ENCODE measurements at regions not wholly inside any gene's neighbourhood (a gene's known extent, or its start where the extent isn't known, plus 50 kb on each side); places are given as distances from the start of the nearest gene placed in this dataset.

DNA sequence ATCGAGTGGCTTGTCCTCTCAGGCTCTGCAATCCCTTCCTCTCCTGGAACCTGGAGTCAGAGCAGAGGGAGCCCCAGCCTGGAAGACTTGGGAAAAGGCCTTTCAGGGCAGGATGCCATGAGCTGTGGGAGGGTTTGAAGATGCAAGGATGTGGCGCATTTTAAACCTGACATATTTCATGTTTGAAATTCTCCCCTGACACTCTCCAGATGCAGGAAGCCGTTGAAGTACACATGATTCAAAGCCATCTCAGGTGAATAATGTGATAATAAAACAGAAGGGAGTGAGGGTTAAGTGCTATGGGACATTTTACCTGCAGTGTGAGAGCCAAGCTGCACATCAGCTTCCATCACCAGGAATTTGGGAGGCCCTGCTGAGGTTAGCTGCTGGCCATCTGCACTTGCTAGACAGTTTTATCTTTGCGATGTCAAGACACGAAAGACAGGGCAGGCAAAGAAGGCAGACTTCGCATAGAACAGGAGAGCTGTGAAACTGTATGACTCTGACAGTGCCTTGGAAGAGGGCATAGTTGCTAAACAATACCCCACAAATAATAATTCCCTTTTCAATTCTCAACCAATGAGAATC lies 159.1 kb upstream of the GDF10 start:
- TF ChIP-seq, protein P1, sequence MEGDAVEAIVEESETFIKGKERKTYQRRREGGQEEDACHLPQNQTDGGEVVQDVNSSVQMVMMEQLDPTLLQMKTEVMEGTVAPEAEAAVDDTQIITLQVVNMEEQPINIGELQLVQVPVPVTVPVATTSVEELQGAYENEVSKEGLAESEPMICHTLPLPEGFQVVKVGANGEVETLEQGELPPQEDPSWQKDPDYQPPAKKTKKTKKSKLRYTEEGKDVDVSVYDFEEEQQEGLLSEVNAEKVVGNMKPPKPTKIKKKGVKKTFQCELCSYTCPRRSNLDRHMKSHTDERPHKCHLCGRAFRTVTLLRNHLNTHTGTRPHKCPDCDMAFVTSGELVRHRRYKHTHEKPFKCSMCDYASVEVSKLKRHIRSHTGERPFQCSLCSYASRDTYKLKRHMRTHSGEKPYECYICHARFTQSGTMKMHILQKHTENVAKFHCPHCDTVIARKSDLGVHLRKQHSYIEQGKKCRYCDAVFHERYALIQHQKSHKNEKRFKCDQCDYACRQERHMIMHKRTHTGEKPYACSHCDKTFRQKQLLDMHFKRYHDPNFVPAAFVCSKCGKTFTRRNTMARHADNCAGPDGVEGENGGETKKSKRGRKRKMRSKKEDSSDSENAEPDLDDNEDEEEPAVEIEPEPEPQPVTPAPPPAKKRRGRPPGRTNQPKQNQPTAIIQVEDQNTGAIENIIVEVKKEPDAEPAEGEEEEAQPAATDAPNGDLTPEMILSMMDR (IDR thresholded peaks at IDR 0.05) = no peak
- DNase-seq (ENCODE audit: low spot score) (no peak), ATAC-seq (ENCODE audit: low FRiP score) (no peak)

DNA sequence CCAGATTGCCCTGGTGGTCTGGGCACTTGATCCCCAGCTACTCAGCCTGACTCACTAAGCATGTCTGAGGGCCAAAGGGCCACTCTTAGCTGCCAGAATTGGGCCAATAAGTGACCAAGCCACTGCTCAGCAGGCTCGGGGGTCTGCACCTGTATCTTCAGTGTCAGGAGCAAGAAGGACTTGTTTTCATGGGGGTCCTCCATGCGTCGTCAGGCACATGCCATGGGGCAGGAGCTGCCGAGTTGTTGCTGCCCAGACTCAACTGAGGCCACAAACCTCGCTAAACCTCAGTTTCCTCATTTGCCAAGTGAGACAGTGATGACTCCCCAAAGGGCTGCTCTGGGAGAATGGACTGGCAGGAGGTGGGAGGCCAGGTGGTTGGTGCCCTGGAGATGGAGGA lies 158.6 kb upstream of the GDF10 start:
- DNase-seq (ENCODE audit: low spot score) (no peak), ATAC-seq (ENCODE audit: low FRiP score) (no peak)
- TF ChIP-seq, protein P1 (IDR thresholded peaks at IDR 0.05) = no peak

DNA sequence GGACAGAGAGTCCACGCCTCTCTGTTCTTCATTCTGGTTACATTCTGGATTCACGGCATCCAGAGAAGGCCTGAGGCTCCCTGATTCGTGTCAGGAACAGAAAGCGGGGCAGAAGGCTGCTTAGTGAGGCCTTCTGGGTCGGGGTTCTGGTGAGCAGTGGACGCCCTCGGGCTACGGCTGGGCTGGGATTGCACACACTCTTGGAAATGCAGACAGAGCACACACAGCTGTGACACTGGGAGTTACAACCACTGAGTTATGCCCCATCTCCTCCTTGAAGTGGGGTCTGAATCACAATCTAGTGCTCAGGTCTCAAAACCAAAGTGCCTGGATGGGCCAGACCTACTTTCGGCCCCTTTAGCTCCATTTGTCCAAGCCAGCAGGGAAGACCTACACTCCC lies 156.9 kb upstream of the GDF10 start:
- DNase-seq (ENCODE audit: low spot score) = no peak
- TF ChIP-seq, protein P1 (IDR thresholded peaks at IDR 0.05) = no peak
- ATAC-seq (ENCODE audit: low FRiP score) = no peak

DNA sequence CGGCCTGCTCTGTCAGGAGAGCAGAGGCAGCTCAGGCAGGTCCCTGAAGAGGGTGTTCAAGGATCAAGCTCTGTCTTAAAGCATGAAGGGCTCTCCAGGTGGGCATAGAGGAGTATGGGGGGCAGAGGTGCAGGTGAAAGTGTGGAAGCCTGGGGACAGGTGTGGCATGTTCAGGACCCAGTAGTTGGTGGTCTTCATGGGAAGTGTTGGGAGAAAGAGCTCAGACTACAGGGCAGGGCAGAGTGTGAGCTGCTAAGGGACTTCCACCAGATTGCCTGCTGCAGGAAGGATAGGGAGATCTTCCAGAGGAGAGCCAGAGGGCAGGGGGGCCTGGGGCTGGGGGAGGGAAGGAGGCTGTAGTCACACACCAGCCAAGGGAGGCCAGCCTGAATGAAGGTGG lies 156.5 kb upstream of the GDF10 start:
- ATAC-seq (ENCODE audit: low FRiP score) (no peak), DNase-seq (ENCODE audit: low spot score) (no peak)
- TF ChIP-seq, protein P1 (IDR thresholded peaks at IDR 0.05) = no peak

DNA sequence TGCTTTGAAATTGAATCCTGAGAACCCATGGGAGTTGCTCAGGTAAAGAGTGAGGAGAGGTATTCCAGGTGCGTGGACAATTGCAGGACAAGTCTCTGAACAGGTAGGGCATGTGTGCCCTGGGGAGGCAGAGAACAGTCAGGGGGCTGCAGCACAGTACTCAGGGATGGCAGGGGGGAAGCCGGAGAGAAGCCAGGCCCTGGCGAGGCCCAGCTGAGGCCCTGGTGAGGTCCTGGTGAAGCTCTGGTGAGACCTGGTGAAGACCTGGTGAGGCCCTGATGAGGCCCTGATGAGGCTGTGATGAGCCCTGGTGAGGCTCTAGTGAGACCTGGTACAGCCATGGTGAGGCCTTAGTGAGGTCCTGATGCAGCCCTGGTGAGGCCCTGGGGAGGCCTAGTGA lies 155.5 kb upstream of the GDF10 start:
- no peak for DNase-seq (ENCODE audit: low spot score)
- TF ChIP-seq, protein P1 (IDR thresholded peaks at IDR 0.05) = no peak
- ATAC-seq (ENCODE audit: low FRiP score) = no peak

DNA sequence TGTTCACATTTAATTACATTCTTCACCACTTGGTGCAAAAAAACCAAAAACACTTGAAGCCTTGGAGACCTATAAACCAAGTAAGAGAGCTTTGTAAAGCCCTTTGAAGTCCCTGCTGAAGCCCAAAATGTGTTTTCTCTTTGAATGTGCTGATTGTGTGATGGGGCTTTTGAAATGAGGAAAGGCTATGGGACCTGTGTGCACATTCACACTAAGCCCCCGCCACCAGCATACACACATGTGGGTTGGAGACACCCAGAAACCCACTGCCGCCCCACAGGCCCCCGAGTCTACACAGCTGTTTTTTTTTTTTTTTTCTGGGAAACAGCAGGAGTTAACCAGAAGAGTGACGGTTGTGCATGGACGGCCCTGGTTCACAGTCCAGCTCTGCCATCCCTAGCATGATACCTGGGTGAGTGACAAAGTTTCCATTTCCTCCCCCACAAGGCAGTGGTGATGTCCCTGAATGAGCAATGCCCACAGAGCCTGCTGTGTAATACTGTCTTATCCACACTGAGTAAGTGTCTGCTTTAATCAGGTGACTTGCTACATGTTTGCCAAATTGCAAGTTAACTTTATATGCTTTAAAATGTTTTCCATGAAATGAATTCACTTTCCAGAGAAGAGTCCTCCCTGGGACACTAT lies 154.6 kb upstream of the GDF10 start:
- DNase-seq (ENCODE audit: low spot score) (no peak), ATAC-seq (ENCODE audit: low FRiP score) (no peak)
- TF ChIP-seq, protein P1 (IDR thresholded peaks at IDR 0.05) = no peak

DNA sequence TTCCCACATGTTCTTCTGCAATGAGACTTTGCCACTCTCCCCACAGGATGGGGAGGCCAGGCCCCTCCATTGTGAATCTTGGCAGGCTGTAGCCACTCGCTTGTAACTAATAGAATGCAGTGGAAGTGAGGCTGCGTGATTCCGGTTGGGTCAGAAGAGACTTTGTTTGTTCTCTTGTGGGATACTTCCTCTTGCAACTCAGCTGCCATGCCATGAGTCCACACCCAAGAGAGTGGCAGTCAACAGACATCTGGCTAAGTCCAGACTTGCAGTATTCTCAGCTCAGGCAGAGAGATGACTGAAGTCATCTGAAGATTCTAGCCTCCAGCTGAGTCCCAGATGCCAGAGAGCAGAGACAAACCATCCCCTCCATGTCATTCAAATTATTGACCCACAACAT lies 153.4 kb upstream of the GDF10 start:
- TF ChIP-seq, protein P1 (IDR thresholded peaks at IDR 0.05) = no peak
- ATAC-seq (ENCODE audit: low FRiP score) = no peak
- no peak for DNase-seq (ENCODE audit: low spot score)
